Renal pelvis (tissue), 1 donor: ENCODE measurements at regions not wholly inside any gene's neighbourhood (a gene's known extent, or its start where the extent isn't known, plus 50 kb on each side); places are given as distances from the start of the nearest gene placed in this dataset.

Experiments
- DNase-seq: peaks from one replicate; pipeline ENCODE4 v3.0.0-alpha.2; 2013

GRCh38 chr9:3161912-3162311, 318.0 kb upstream of the PUM3 start:
- DNase-seq, result no peak

GRCh38 chr9:3157011-3157410, 313.1 kb upstream of the PUM3 start:
- DNase-seq, result no peak

- DNase-seq, result no peak
Measured at GRCh38 chr9:3151672-3152576, 308.0 kb upstream of the PUM3 start.

GRCh38 chr9:3150074-3150473, 306.2 kb upstream of the PUM3 start:
- no peak for DNase-seq

GRCh38 chr9:3138231-3139229, 294.6 kb upstream of the PUM3 start:
- no peak for DNase-seq

GRCh38 chr9:3137347-3137695, 293.4 kb upstream of the PUM3 start:
- DNase-seq, result no peak

GRCh38 chr9:3136686-3137346, 292.9 kb upstream of the PUM3 start:
- DNase-seq, result no peak

GRCh38 chr9:3136230-3136629, 292.3 kb upstream of the PUM3 start:
- no peak for DNase-seq

- no peak for DNase-seq
Measured at GRCh38 chr9:3127564-3127963, 283.7 kb upstream of the PUM3 start.

GRCh38 chr9:3125602-3126405, 281.9 kb upstream of the PUM3 start:
- DNase-seq, result no peak

- DNase-seq, result no peak
Measured at GRCh38 chr9:3124001-3124400, 280.1 kb upstream of the PUM3 start.

- DNase-seq, result no peak
Measured at GRCh38 chr9:3118081-3118480, 274.2 kb upstream of the PUM3 start.

- DNase-seq, result no peak
Measured at GRCh38 chr9:3099646-3100045, 255.8 kb upstream of the PUM3 start.

GRCh38 chr9:3088219-3088618, 244.3 kb upstream of the PUM3 start:
- no peak for DNase-seq

- no peak for DNase-seq
Measured at GRCh38 chr9:3087697-3088096, 243.8 kb upstream of the PUM3 start.

- no peak for DNase-seq
Measured at GRCh38 chr9:3080951-3081350, 237.1 kb upstream of the PUM3 start.

GRCh38 chr9:3074247-3074646, 230.4 kb upstream of the PUM3 start:
- no peak for DNase-seq

GRCh38 chr9:3066591-3066990, 222.7 kb upstream of the PUM3 start:
- DNase-seq, result no peak

- no peak for DNase-seq
Measured at GRCh38 chr9:3059781-3060468, 216.0 kb upstream of the PUM3 start.

GRCh38 chr9:3058409-3058808, 214.5 kb upstream of the PUM3 start:
- no peak for DNase-seq
